ENCODE measurements at regions not wholly inside any gene's neighbourhood (a gene's known extent, or its start where the extent isn't known, plus 50 kb on each side); places are given as distances from the start of the nearest gene placed in this dataset.

- no peak overlapping the region for H3K9ac ChIP-seq (replicated peaks in 1 of 4; ENCODE audit: extremely low read depth in 1 of 4, low read depth in 3 of 4, low read length in 3 of 4)
- no peaks in the 10 kb centered on the region for H3K79me1 ChIP-seq (ENCODE audit: low read depth, low read length)
- H2AFZ ChIP-seq (ENCODE audit: low read length): no peak overlapping the region
- H2AK5ac ChIP-seq (ENCODE audit: low read depth, low read length): no peak overlapping the region
- H4K8ac ChIP-seq (ENCODE audit: extremely low read depth, insufficient read depth, low read length): no peak overlapping the region; the same call in 1 of the 2 replicates
- no peak for DNase-seq (ENCODE audit: low read depth in 1 of 2, low spot score in 2 of 2)
- no peaks in the 10 kb centered on the region for H3K79me2 ChIP-seq (ENCODE audit: control insufficient read depth in 1 of 2, insufficient read depth in 2 of 2, low read length in 2 of 2)
- H3K56ac ChIP-seq (replicated peaks; ENCODE audit: insufficient read length, low read depth, low read length): no peak overlapping the region
- no peak overlapping the region for H3K4me3 ChIP-seq (ENCODE audit: extremely low read depth in 1 of 4, insufficient read depth in 2 of 4, low read depth in 3 of 4, low read length in 4 of 4)
- peak overlapping the region; percentile 59 for H4K91ac ChIP-seq (replicated peaks; ENCODE audit: insufficient read length, low read length)
- no peak for FAIRE-seq
- no peaks in the 10 kb centered on the region for H3K36me3 ChIP-seq (ENCODE audit: control insufficient read depth in 2 of 4, insufficient read depth in 4 of 4, low read length in 3 of 4)
- H3K23ac ChIP-seq (ENCODE audit: insufficient read length): no peak overlapping the region
- no peak overlapping the region for H2BK20ac ChIP-seq (ENCODE audit: low read length)
- no peak overlapping the region for H2BK12ac ChIP-seq (ENCODE audit: low read depth, low read length)
- ChIA-PET CTCF (ENCODE audit: partially characterized antibody) (interaction anchor here (0.6 to 1.2 kb wide), 4 partner anchors 8 to 157 kb away, joined by 3 to 5 read pairs (median 3); no protein-coding TSS in a partner anchor), POLR2A (ENCODE audit: partially characterized antibody) (no interaction called here)
- peaks cover 0 to 3% (median 1%) of the 10 kb centered on the region in 4 experiments; a peak in 3 of 7 replicates for H3K4me1 ChIP-seq (replicated peaks in 1 of 4; ENCODE audit: control insufficient read depth in 3 of 4, insufficient read depth in 4 of 4, low read length in 3 of 4)
- no peak overlapping the region for H2BK120ac ChIP-seq (replicated peaks; ENCODE audit: low read depth, low read length)
- no peak overlapping the region for H3K14ac ChIP-seq (ENCODE audit: insufficient read length)
- no peaks in the 10 kb centered on the region for H3K9me3 ChIP-seq (ENCODE audit: insufficient read depth in 2 of 2, low read depth in 1 of 2, low read length in 1 of 2)
- H3K4me2 ChIP-seq (ENCODE audit: insufficient read depth in 1 of 2, low read depth in 2 of 2, low read length in 2 of 2): no peak overlapping the region
- no peak overlapping the region for H3K4ac ChIP-seq (replicated peaks; ENCODE audit: insufficient read length, low read depth, low read length)
- TF ChIP-seq, protein P1, sequence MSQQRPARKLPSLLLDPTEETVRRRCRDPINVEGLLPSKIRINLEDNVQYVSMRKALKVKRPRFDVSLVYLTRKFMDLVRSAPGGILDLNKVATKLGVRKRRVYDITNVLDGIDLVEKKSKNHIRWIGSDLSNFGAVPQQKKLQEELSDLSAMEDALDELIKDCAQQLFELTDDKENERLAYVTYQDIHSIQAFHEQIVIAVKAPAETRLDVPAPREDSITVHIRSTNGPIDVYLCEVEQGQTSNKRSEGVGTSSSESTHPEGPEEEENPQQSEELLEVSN (IDR thresholded peaks at IDR 0.05): no peak
- TF ChIP-seq TEAD4 (IDR thresholded peaks at IDR 0.05; ENCODE audit: low read depth, low read length) (peak; percentile 53; the same call in 1 of the 2 replicates), POLR2A (IDR thresholded peaks at IDR 0.05; ENCODE audit: control extremely low read depth in 1 of 2, low read depth in 2 of 2, low read length in 2 of 2) (no peak), CTBP2 (IDR thresholded peaks at IDR 0.05; ENCODE audit: borderline replicate concordance, insufficient read depth, insufficient read length, low read length) (no peak), RAD21 (IDR thresholded peaks at IDR 0.05 in 1 of 2, conservative IDR thresholded peaks at IDR 0.05 in 1 of 2; ENCODE audit: low read depth in 2 of 2, low read length in 2 of 2) (no peak)
- WGBS, 2 experiments (ENCODE audit: extremely low coverage in 1 of 2, insufficient coverage in 1 of 2, insufficient read length in 1 of 2, insufficient replicate concordance in 2 of 2, low coverage in 1 of 2, low lambda C conversion rate in 2 of 2, missing lambda C conversion rate in 1 of 2): 80% methylated on average over 3 of the region's 3 CpGs; no CpG with 5 or more reads in 1 of the 2 experiments
- H4K5ac ChIP-seq (ENCODE audit: insufficient read length, low read depth, low read length): no peak overlapping the region
- H2BK5ac ChIP-seq (ENCODE audit: low read depth, low read length): no peak overlapping the region; the same call in 1 of the 2 replicates
- no peak overlapping the region for H2BK15ac ChIP-seq (ENCODE audit: low read length)
- no peaks in the 10 kb centered on the region for H3K27me3 ChIP-seq (replicated peaks in 1 of 4; ENCODE audit: control insufficient read depth in 3 of 4, extremely low read depth in 1 of 4, insufficient read depth in 3 of 4, low read length in 3 of 4)
- no peaks in the 10 kb centered on the region for H4K20me1 ChIP-seq (replicated peaks in 1 of 2; ENCODE audit: control insufficient read depth in 1 of 2, insufficient read depth in 2 of 2, low read length in 2 of 2)
- no peak overlapping the region for H3K18ac ChIP-seq (ENCODE audit: extremely low read depth, low read length)
- no peak overlapping the region for H3K27ac ChIP-seq (ENCODE audit: low read depth, low read length)
- no peaks in the 10 kb centered on the region for H3K23me2 ChIP-seq (ENCODE audit: low read depth, low read length)
Measured at GRCh38 chr9:96062854-96063253, 187.4 kb downstream of the ERCC6L2 start.
